Endothelial cell of umbilical vein (primary cell): ENCODE measurements at regions not wholly inside any gene's neighbourhood (a gene's known extent, or its start where the extent isn't known, plus 50 kb on each side); places are given as distances from the start of the nearest gene placed in this dataset.

Experiments
- BruUV-seq: library from RNA; stranded (reverse); fragments of 400-500 nt; replicated peaks from 2 replicates; lab custom pipeline; 2021; lab: Mats Ljungman, UMichigan
- CTCF ChIA-PET: fragments of 300-600, 350-600 bp; sonication (Branson Sonifier 250); formaldehyde crosslinking; loops from one replicate; lab custom pipeline; 2021; ENCODE audit warnings: antibody characterized with exemption, inconsistent platforms; lab: Charles Lee
- POLR2A ChIA-PET: fragments of 300-600, 350-600 bp; sonication (Branson Sonifier 250); formaldehyde crosslinking; loops from one replicate; lab custom pipeline; 2021; ENCODE audit warnings: antibody characterized with exemption, inconsistent platforms; lab: Charles Lee
- DNase-seq: peaks from one replicate; pipeline ENCODE4 v3.0.0-alpha.2; 2011; ENCODE audit warnings: low read depth, low spot score
- FAIRE-seq: peaks from 2 replicates; lab custom pipeline; 2011; peaks lifted over from hg19 to GRCh38; lab: Jason Lieb, UNC
- H2AFZ ChIP-seq: 2 replicates; pipeline ENCODE4 v1.6.0; 2012; ENCODE audit warnings: low read depth, low read length, control low read depth, inconsistent platforms
- H3K27ac ChIP-seq: 2 replicates; pipeline ENCODE4 v1.5.1; 2011; ENCODE audit warnings: low read depth, mild to moderate bottlenecking, control low read depth, low read length, moderate library complexity; ENCODE audit not compliant: insufficient read depth
- H3K27me3 ChIP-seq, 2 experiments: 2 replicates each; pipeline versions ENCODE4 v1.6.0 to v1.6.1; 2011; ENCODE audit warnings: low read length in 2 of 2, mixed read lengths in 1 of 2; ENCODE audit not compliant: control insufficient read depth in 2 of 2, insufficient read depth in 2 of 2
- H3K36me3 ChIP-seq, 2 experiments: 2 replicates in 1 of 2; 3 replicates in 1 of 2; pipeline ENCODE4 v1.5.1; 2011; ENCODE audit warnings: low read length in 2 of 2, mild to moderate bottlenecking in 1 of 2, moderate library complexity in 1 of 2; ENCODE audit not compliant: control insufficient read depth in 2 of 2, insufficient read depth in 2 of 2; ENCODE audit errors: extremely low read depth in 1 of 2
- H3K4me1 ChIP-seq: 3 replicates; pipeline ENCODE4 v1.5.1; 2011; ENCODE audit warnings: mild to moderate bottlenecking, low read length; ENCODE audit not compliant: control insufficient read depth, insufficient read depth; ENCODE audit errors: extremely low read depth
- H3K4me2 ChIP-seq: 2 replicates; pipeline ENCODE4 v1.6.1; 2011; ENCODE audit warnings: low read length, control low read depth, mixed read lengths; ENCODE audit not compliant: insufficient read depth
- H3K4me3 ChIP-seq, 3 experiments: fragments of 200-600 bp in 1 of 3; sonication (generic), shearing (Covaris generic) in 1 of 3; replicated peaks in 1 of 3; 2 replicates each; pipeline ENCODE4 v1.5.1; 2011 to 2016; ENCODE audit warnings: control low read depth in 3 of 3, low read length in 3 of 3, mild to moderate bottlenecking in 2 of 3, inconsistent platforms in 1 of 3, low read depth in 1 of 3, moderate library complexity in 1 of 3; ENCODE audit not compliant: insufficient read depth in 1 of 3
- H3K79me2 ChIP-seq: 2 replicates; pipeline ENCODE4 v1.6.0; 2012; ENCODE audit warnings: low read length, inconsistent platforms; ENCODE audit not compliant: control insufficient read depth, insufficient read depth
- H3K9ac ChIP-seq: replicated peaks from 2 replicates; pipeline ENCODE3; 2011; ENCODE audit warnings: low read length, control low read depth; ENCODE audit not compliant: insufficient read depth; ENCODE audit errors: extremely low read depth
- H3K9me1 ChIP-seq: replicated peaks from 3 replicates; pipeline ENCODE4 v1.6.0; 2011; ENCODE audit warnings: mild to moderate bottlenecking, low read length; ENCODE audit not compliant: control insufficient read depth, insufficient read depth; ENCODE audit errors: extremely low read depth
- H3K9me3 ChIP-seq: replicated peaks from 2 replicates; pipeline ENCODE4 v1.5.1; 2012; ENCODE audit warnings: low read length, inconsistent platforms; ENCODE audit not compliant: control insufficient read depth, insufficient read depth
- H4K20me1 ChIP-seq: replicated peaks from 2 replicates; pipeline ENCODE3; 2011; ENCODE audit warnings: mild to moderate bottlenecking, low read length; ENCODE audit not compliant: control insufficient read depth, insufficient read depth; ENCODE audit errors: extremely low read depth
- EZH2 ChIP-seq: IDR thresholded peaks from 2 replicates; pipeline ENCODE4 v1.6.1; 2012; ENCODE audit warnings: borderline replicate concordance, low read depth, mild to moderate bottlenecking, moderate library complexity, low read length, inconsistent platforms; ENCODE audit not compliant: severe bottlenecking
- FOS ChIP-seq: IDR thresholded peaks from 2 replicates; pipeline ENCODE4 v1.6.1; 2011; ENCODE audit warnings: mild to moderate bottlenecking, low read length, moderate library complexity, borderline replicate concordance; ENCODE audit not compliant: insufficient read depth
- GATA2 ChIP-seq: IDR thresholded peaks from 2 replicates; pipeline ENCODE4 v1.7.0; 2011; ENCODE audit warnings: low read depth, mild to moderate bottlenecking, moderate library complexity, mixed read lengths, low read length; ENCODE audit not compliant: insufficient read length, insufficient read depth
- JUN ChIP-seq: IDR thresholded peaks from 2 replicates; pipeline ENCODE4 v1.6.1; 2011; ENCODE audit warnings: borderline replicate concordance, low read depth; ENCODE audit not compliant: insufficient read length, insufficient read depth
- MYC ChIP-seq: IDR thresholded peaks from one replicate; pipeline ENCODE4 v1.6.1; 2011; ENCODE audit warnings: mild to moderate bottlenecking, low read depth, low read length
- POLR2A ChIP-seq: IDR thresholded peaks from 2 replicates; pipeline ENCODE4 v1.6.1; 2012; ENCODE audit warnings: low read depth, mild to moderate bottlenecking, control low read depth, low read length
- POLR2AphosphoS5 ChIP-seq: IDR thresholded peaks from 2 replicates; pipeline ENCODE4 v1.6.1; 2012; ENCODE audit warnings: low read depth, mild to moderate bottlenecking, control low read depth, low read length, moderate library complexity; ENCODE audit not compliant: insufficient read depth
- dilution Hi-C: fragments of 300-500 bp; cut with MboI; formaldehyde crosslinking; loops from one replicate; pipeline ENCODE4 v1.15.0; 2019; ENCODE audit warnings: low sequenced_read_pairs; ENCODE audit not compliant: extremely low pct_ligation_motif_present
- intact Hi-C: fragments of 100-400 bp; cut with micrococcal nuclease; formaldehyde crosslinking; loops from one replicate; pipeline ENCODE4 v1.10.0; 2022
- TF ChIP-seq, protein P1 (sequence below): IDR thresholded peaks from 2 replicates; pipeline ENCODE4 v1.6.1; 2011; ENCODE audit not compliant: insufficient read depth, insufficient read length
- TF ChIP-seq, protein P2 (sequence below), 2 donors: IDR thresholded peaks; 1 replicate in 1 of 2; 2 replicates in 1 of 2; pipeline ENCODE4 v1.5.1; 2011; ENCODE audit warnings: low read length in 2 of 2, mild to moderate bottlenecking in 2 of 2, moderate library complexity in 2 of 2, control low read depth in 1 of 2, inconsistent platforms in 1 of 2, low read depth in 1 of 2; ENCODE audit not compliant: insufficient read depth in 1 of 2; ENCODE audit errors: extremely low read depth in 1 of 2

DNA sequence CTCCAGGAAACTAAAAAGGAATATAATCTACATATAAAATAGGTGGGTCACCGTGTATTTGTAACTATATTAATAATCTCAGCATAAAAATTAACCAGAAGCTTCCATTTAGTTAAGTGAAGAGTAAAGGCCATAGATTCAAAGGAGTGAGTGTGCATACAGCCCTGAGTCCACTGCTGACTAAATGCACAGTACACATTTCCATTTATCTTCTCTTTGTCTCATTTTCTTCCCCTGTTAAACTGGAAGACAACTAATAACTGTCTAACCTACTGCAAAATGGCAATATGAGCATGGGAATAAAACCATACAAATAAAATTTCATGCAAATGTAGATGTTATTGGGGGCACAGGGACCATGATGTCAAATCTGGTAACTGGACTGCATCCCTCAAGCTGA is 59.9 kb upstream of the DAB2 start:
- H3K9me3 ChIP-seq, result no peaks in the 10 kb centered on the region
- no peak overlapping the region for H3K4me3 ChIP-seq
- no peaks in the 10 kb centered on the region for H3K27me3 ChIP-seq
- H3K4me2 ChIP-seq, result no peak overlapping the region
- H3K27ac ChIP-seq, result no peak overlapping the region
- no peaks in the 10 kb centered on the region for H3K36me3 ChIP-seq
- FAIRE-seq, result no peak
- H2AFZ ChIP-seq, result no peak overlapping the region
- no peak overlapping the region for H3K9ac ChIP-seq
- H3K4me1 ChIP-seq, result no peaks in the 10 kb centered on the region
- no peaks in the 10 kb centered on the region for H4K20me1 ChIP-seq
- CTCF ChIA-PET, result interaction anchor here (1.1 to 3.0 kb wide), 6 partner anchors 9 to 63 kb away, joined by 3 to 10 read pairs (median 5); partner anchors contain the start of gene DAB2
- no peak for TF ChIP-seq EZH2
- TF ChIP-seq, protein P1, sequence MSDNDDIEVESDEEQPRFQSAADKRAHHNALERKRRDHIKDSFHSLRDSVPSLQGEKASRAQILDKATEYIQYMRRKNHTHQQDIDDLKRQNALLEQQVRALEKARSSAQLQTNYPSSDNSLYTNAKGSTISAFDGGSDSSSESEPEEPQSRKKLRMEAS, result no peak
- TF ChIP-seq POLR2AphosphoS5, result no peak
- TF ChIP-seq GATA2, result no peak
- TF ChIP-seq, protein P2, sequence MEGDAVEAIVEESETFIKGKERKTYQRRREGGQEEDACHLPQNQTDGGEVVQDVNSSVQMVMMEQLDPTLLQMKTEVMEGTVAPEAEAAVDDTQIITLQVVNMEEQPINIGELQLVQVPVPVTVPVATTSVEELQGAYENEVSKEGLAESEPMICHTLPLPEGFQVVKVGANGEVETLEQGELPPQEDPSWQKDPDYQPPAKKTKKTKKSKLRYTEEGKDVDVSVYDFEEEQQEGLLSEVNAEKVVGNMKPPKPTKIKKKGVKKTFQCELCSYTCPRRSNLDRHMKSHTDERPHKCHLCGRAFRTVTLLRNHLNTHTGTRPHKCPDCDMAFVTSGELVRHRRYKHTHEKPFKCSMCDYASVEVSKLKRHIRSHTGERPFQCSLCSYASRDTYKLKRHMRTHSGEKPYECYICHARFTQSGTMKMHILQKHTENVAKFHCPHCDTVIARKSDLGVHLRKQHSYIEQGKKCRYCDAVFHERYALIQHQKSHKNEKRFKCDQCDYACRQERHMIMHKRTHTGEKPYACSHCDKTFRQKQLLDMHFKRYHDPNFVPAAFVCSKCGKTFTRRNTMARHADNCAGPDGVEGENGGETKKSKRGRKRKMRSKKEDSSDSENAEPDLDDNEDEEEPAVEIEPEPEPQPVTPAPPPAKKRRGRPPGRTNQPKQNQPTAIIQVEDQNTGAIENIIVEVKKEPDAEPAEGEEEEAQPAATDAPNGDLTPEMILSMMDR (IDR thresholded peaks at IDR 0.05; ENCODE audit: extremely low read depth in 1 of 2, insufficient read depth in 1 of 2, low read depth in 1 of 2, low read length in 2 of 2), result no peak
- TF ChIP-seq JUN, result no peak
- TF ChIP-seq POLR2A, result no peak
- TF ChIP-seq MYC, result no peak
- no peak for TF ChIP-seq FOS
- no peaks in the 10 kb centered on the region for H3K79me2 ChIP-seq
- dilution Hi-C loops, result no loop called here
- H3K9me1 ChIP-seq, result no peaks in the 10 kb centered on the region
- no peak for DNase-seq
- BruUV-seq, result no TSS peak
- POLR2A ChIA-PET, result no interaction called here
- intact Hi-C loops, result no loop called here
